ENCODE measurements at regions not wholly inside any gene's neighbourhood (a gene's known extent, or its start where the extent isn't known, plus 50 kb on each side); places are given as distances from the start of the nearest gene placed in this dataset.

DNA sequence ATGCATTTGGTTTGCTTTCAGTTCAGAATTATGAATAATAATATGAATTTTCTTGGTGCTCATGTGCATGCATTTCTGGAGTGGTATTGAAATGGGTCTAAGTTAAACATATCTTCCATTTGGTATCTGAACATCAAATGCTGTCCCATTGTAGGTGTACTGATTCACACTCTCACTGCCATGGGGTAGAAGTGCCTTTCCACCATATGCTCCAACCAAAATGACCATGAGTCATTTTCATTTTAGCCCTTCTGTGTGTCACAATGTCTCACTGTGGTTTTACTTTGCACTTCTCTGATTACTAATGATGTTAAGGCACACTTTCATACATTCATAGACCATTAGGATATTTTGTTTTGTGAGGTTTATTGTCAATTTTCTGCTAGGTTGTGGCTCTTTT is 211.9 kb downstream of the HAO1 start:
- Histone ChIP-seq H3K4me2 (ENCODE audit: low read depth, low read length) (no peak overlapping the region), H4K20me1 (ENCODE audit: insufficient read depth, low read length) (no peaks in the 10 kb centered on the region), H2AFZ (ENCODE audit: low read length) (no peak overlapping the region), H3K4me1 (ENCODE audit: insufficient read depth, low read length) (no peaks in the 10 kb centered on the region), H3K9ac (ENCODE audit: insufficient read depth, low read depth, low read length) (no peak overlapping the region), H3K27me3 (ENCODE audit: control insufficient read depth in 1 of 2, insufficient read depth in 2 of 2, low read length in 2 of 2) (no peaks in the 10 kb centered on the region), H3K9me3 (ENCODE audit: low read length) (no peaks in the 10 kb centered on the region), H3K4me3 (replicated peaks in 1 of 3; ENCODE audit: insufficient read depth in 1 of 3, low read depth in 2 of 3, low read length in 3 of 3) (no peak overlapping the region), H3K79me2 (ENCODE audit: insufficient read depth, low read length) (no peaks in the 10 kb centered on the region), H3K27ac (ENCODE audit: extremely low read length, insufficient read depth, low read length) (no peak overlapping the region), H3K36me3 (replicated peaks in 1 of 2; ENCODE audit: control insufficient read depth in 1 of 2, insufficient read depth in 2 of 2, low read length in 2 of 2) (no peaks in the 10 kb centered on the region)
- POLR2A ChIA-PET: no interaction called here
- DNase-seq (ENCODE audit: low spot score) (no peak), ATAC-seq (no peak), FAIRE-seq (no peak)
- TF ChIP-seq PCBP2 (optimal IDR thresholded peaks at IDR 0.05; ENCODE audit: low read depth, low read length, poor library complexity, severe bottlenecking) (no peak), GATAD1 (CRISPR knock-in tag; IDR thresholded peaks at IDR 0.05) (no peak), PAWR (CRISPR knock-in tag; IDR thresholded peaks at IDR 0.05; ENCODE audit: borderline replicate concordance) (no peak), ZC3H13 (CRISPR knock-in tag; IDR thresholded peaks at IDR 0.05) (no peak), RNF2 (conservative IDR thresholded peaks at IDR 0.05; ENCODE audit: low read depth) (no peak), SAP130 (CRISPR knock-in tag; IDR thresholded peaks at IDR 0.05; ENCODE audit: low read depth) (no peak), CC2D1A (CRISPR knock-in tag; IDR thresholded peaks at IDR 0.05) (no peak), GABPA (IDR thresholded peaks at IDR 0.05; ENCODE audit: low read depth, low read length) (no peak), GABPA (CRISPR knock-in tag; IDR thresholded peaks at IDR 0.05; ENCODE audit: low read depth) (no peak), ZNF20 (CRISPR knock-in tag; IDR thresholded peaks at IDR 0.05) (no peak), YEATS4 (CRISPR knock-in tag; IDR thresholded peaks at IDR 0.05; ENCODE audit: borderline replicate concordance) (no peak), SRSF1 (optimal IDR thresholded peaks at IDR 0.05; ENCODE audit: low read depth, low read length) (no peak), TP53 (CRISPR knock-in tag; conservative IDR thresholded peaks at IDR 0.05) (no peak), ZBTB42 (CRISPR knock-in tag; IDR thresholded peaks at IDR 0.05) (no peak)
- TF ChIP-seq, protein P1, sequence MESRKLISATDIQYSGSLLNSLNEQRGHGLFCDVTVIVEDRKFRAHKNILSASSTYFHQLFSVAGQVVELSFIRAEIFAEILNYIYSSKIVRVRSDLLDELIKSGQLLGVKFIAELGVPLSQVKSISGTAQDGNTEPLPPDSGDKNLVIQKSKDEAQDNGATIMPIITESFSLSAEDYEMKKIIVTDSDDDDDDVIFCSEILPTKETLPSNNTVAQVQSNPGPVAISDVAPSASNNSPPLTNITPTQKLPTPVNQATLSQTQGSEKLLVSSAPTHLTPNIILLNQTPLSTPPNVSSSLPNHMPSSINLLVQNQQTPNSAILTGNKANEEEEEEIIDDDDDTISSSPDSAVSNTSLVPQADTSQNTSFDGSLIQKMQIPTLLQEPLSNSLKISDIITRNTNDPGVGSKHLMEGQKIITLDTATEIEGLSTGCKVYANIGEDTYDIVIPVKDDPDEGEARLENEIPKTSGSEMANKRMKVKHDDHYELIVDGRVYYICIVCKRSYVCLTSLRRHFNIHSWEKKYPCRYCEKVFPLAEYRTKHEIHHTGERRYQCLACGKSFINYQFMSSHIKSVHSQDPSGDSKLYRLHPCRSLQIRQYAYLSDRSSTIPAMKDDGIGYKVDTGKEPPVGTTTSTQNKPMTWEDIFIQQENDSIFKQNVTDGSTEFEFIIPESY (CRISPR knock-in tag; IDR thresholded peaks at IDR 0.05): no peak
- TF ChIP-seq, protein P2, sequence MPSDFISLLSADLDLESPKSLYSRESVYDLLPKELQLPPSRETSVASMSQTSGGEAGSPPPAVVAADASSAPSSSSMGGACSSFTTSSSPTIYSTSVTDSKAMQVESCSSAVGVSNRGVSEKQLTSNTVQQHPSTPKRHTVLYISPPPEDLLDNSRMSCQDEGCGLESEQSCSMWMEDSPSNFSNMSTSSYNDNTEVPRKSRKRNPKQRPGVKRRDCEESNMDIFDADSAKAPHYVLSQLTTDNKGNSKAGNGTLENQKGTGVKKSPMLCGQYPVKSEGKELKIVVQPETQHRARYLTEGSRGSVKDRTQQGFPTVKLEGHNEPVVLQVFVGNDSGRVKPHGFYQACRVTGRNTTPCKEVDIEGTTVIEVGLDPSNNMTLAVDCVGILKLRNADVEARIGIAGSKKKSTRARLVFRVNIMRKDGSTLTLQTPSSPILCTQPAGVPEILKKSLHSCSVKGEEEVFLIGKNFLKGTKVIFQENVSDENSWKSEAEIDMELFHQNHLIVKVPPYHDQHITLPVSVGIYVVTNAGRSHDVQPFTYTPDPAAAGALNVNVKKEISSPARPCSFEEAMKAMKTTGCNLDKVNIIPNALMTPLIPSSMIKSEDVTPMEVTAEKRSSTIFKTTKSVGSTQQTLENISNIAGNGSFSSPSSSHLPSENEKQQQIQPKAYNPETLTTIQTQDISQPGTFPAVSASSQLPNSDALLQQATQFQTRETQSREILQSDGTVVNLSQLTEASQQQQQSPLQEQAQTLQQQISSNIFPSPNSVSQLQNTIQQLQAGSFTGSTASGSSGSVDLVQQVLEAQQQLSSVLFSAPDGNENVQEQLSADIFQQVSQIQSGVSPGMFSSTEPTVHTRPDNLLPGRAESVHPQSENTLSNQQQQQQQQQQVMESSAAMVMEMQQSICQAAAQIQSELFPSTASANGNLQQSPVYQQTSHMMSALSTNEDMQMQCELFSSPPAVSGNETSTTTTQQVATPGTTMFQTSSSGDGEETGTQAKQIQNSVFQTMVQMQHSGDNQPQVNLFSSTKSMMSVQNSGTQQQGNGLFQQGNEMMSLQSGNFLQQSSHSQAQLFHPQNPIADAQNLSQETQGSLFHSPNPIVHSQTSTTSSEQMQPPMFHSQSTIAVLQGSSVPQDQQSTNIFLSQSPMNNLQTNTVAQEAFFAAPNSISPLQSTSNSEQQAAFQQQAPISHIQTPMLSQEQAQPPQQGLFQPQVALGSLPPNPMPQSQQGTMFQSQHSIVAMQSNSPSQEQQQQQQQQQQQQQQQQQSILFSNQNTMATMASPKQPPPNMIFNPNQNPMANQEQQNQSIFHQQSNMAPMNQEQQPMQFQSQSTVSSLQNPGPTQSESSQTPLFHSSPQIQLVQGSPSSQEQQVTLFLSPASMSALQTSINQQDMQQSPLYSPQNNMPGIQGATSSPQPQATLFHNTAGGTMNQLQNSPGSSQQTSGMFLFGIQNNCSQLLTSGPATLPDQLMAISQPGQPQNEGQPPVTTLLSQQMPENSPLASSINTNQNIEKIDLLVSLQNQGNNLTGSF (CRISPR knock-in tag; IDR thresholded peaks at IDR 0.05): no peak
- TF ChIP-seq, protein P3, sequence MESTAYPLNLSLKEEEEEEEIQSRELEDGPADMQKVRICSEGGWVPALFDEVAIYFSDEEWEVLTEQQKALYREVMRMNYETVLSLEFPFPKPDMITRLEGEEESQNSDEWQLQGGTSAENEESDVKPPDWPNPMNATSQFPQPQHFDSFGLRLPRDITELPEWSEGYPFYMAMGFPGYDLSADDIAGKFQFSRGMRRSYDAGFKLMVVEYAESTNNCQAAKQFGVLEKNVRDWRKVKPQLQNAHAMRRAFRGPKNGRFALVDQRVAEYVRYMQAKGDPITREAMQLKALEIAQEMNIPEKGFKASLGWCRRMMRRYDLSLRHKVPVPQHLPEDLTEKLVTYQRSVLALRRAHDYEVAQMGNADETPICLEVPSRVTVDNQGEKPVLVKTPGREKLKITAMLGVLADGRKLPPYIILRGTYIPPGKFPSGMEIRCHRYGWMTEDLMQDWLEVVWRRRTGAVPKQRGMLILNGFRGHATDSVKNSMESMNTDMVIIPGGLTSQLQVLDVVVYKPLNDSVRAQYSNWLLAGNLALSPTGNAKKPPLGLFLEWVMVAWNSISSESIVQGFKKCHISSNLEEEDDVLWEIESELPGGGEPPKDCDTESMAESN (CRISPR knock-in tag; conservative IDR thresholded peaks at IDR 0.05): no peak
- in situ Hi-C loops (cut with HindIII; ENCODE audit: extremely low pct_ligation_motif_present, low pct_unique_long_range_greater_than_20kb) (no loop called here), intact Hi-C loops (cut with micrococcal nuclease; ENCODE audit: unreplicated experiment) (no loop called here)
- CTCF ChIA-PET (ENCODE audit: low intra/inter-chr PET ratio, low total read pairs): no interaction called here
- BruUV-seq (replicated peaks): no TSS peak
